ENCODE measurements at regions not wholly inside any gene's neighbourhood (a gene's known extent, or its start where the extent isn't known, plus 50 kb on each side); places are given as distances from the start of the nearest gene placed in this dataset.

DNA sequence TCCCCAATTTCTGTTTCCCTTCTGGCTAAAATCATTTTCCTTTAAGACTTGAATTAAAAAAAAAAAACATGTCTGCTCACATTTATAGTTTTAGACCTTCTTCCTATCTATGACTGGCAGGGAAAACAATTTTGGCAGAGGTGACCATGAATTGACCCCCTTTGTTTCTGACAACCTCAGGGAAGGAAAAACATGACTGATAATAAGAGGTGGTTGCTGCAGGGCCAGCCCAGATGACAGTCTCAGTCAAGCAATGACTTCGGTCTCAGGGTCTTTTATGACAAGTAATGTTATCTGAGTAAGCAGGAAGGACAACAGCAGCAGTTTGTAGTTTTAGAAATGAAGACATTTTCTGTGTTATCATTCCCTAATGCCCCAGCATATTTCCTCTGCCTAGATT, 430.9 kb downstream of the LRIG3 start:
- Histone ChIP-seq H3K27me3 (no peaks in the 10 kb centered on the region), H3K27ac (no peak overlapping the region), H3K36me3 (no peaks in the 10 kb centered on the region), H3K4me3 (no peak overlapping the region), H3K9me3 (no peaks in the 10 kb centered on the region), H3K4me1 (no peaks in the 10 kb centered on the region)
- no peak for DNase-seq
- TF ChIP-seq, protein P1, sequence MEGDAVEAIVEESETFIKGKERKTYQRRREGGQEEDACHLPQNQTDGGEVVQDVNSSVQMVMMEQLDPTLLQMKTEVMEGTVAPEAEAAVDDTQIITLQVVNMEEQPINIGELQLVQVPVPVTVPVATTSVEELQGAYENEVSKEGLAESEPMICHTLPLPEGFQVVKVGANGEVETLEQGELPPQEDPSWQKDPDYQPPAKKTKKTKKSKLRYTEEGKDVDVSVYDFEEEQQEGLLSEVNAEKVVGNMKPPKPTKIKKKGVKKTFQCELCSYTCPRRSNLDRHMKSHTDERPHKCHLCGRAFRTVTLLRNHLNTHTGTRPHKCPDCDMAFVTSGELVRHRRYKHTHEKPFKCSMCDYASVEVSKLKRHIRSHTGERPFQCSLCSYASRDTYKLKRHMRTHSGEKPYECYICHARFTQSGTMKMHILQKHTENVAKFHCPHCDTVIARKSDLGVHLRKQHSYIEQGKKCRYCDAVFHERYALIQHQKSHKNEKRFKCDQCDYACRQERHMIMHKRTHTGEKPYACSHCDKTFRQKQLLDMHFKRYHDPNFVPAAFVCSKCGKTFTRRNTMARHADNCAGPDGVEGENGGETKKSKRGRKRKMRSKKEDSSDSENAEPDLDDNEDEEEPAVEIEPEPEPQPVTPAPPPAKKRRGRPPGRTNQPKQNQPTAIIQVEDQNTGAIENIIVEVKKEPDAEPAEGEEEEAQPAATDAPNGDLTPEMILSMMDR (IDR thresholded peaks at IDR 0.05) = no peak
- intact Hi-C loops (cut with DNase I; ENCODE audit: low total_unique reads) = no loop called here

DNA sequence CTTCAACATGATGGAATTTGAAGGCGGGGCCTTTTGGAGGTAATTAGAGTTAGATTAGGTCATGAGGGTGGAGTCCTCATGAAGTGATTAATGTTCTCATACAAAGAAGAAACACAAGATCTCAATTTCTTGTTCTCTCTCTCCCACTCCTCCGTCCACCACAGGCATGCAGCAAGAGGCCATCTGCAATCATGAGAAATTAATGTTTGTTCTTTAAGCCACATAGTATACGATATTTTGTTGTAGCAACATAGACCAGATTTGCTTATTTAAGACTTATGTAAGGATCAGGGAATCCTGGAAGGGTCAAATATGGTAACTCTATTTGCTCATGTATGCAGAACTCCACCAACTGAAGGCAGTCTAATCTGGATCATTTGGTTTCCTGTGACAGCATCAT, 429.0 kb downstream of the LRIG3 start:
- DNase-seq = no peak
- Histone ChIP-seq H3K36me3 (no peaks in the 10 kb centered on the region), H3K9me3 (no peaks in the 10 kb centered on the region), H3K27me3 (no peaks in the 10 kb centered on the region), H3K4me3 (no peak overlapping the region), H3K27ac (no peak overlapping the region), H3K4me1 (no peaks in the 10 kb centered on the region)
- intact Hi-C loops (cut with DNase I; ENCODE audit: low total_unique reads) = no loop called here
- TF ChIP-seq, protein P1 (IDR thresholded peaks at IDR 0.05) = no peak

DNA sequence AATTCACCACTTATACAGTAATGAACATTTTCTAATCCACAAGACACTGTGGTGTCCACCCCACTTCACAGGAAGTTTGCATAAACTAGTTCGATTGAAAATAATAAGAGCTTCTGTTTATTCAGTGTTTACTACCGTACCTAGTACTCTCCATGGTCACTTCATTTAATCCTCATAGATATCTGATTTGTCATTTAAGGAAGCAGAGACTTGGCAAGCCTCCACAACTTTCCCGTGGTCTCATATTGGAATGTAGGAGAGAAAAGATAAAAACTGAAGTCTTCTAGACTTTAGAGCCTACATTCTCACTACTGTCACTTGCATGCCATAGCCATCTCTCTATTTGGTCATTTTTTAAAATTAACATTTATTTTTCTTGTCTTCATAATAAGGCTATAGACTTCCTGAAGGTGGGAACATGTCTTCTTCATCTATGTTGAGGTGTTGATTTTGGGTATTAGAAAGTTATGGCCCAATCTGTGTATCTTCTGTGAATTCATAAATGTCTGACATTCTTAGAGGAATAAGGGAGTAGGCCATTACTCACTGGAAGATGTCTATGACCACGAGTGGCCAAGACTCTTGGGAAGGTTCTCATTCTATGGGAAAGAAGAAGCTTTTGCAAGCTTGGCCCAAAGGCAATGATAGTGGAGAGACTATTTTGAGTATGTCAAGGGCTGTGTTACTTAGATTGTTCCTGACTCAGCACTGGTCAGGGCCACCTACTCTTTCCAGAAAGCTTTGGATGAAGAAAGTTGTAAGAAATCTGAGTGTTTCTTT, 423.7 kb downstream of the LRIG3 start:
- no peak for DNase-seq
- no peaks in the 10 kb centered on the region for H3K9me3 ChIP-seq
- H3K27me3 ChIP-seq = no peaks in the 10 kb centered on the region
- H3K4me1 ChIP-seq = no peaks in the 10 kb centered on the region
- no peak overlapping the region for H3K27ac ChIP-seq
- no peaks in the 10 kb centered on the region for H3K36me3 ChIP-seq
- no peak overlapping the region for H3K4me3 ChIP-seq
- TF ChIP-seq, protein P1 (IDR thresholded peaks at IDR 0.05) = no peak
- intact Hi-C loops (cut with DNase I; ENCODE audit: low total_unique reads) = no loop called here

DNA sequence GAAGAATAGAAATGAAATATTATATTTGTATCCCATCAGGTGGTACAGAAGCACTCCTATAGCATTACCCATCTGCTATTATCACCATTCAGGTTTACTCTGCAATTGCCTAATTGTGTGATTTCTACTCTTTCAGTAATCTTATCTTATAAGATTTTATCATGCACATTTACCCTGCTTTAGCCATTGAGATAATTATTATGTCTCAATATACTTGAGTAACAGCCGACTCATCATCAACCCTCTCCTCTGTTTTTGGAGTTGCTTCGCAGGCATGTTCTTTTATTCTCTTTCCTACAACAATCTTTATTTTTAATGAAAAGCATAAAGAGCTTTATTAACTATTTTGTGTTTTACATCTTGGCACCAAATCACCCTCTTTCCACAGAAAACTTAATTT, 419.9 kb downstream of the LRIG3 start:
- intact Hi-C loops (cut with DNase I; ENCODE audit: low total_unique reads) = no loop called here
- no peaks in the 10 kb centered on the region for H3K27me3 ChIP-seq
- TF ChIP-seq, protein P1 (IDR thresholded peaks at IDR 0.05) = no peak

DNA sequence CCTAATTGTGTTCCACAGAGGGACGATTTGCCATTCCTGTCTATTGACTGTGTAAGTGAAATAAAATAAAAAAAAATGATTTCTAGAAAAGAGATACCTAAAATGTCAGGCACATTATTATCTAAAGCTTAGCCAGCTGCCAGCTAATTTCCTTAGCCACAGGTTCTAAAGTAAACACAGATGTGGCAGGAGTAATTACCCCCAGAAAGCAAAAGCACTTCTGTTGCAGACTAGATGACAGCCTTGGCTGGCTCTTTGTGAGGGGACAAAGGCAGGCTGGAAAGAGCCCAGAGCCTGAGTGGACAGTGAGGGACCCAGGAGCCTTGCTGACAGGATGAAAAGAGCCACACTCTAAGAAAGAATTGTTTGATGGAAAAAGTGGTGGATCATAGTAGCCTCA, 418.1 kb downstream of the LRIG3 start:
- no peak for DNase-seq
- TF ChIP-seq, protein P1 (IDR thresholded peaks at IDR 0.05) = no peak

More for the DNA sequence above, 419.9 kb downstream of the LRIG3 start:
- no peak overlapping the region for H3K27ac ChIP-seq
- H3K36me3 ChIP-seq = no peaks in the 10 kb centered on the region
- no peak for DNase-seq
- no peaks in the 10 kb centered on the region for H3K4me1 ChIP-seq
- H3K4me3 ChIP-seq = no peak overlapping the region
- no peaks in the 10 kb centered on the region for H3K9me3 ChIP-seq

More for the DNA sequence above, 418.1 kb downstream of the LRIG3 start:
- no peaks in the 10 kb centered on the region for H3K9me3 ChIP-seq
- H3K27ac ChIP-seq = no peak overlapping the region
- H3K27me3 ChIP-seq = no peaks in the 10 kb centered on the region
- H3K4me1 ChIP-seq = no peaks in the 10 kb centered on the region
- no peak overlapping the region for H3K4me3 ChIP-seq
- H3K36me3 ChIP-seq = no peaks in the 10 kb centered on the region
- intact Hi-C loops (cut with DNase I; ENCODE audit: low total_unique reads) = no loop called here
